HG03139 (cell line): ENCODE measurements at regions not wholly inside any gene's neighbourhood (a gene's known extent, or its start where the extent isn't known, plus 50 kb on each side); places are given as distances from the start of the nearest gene placed in this dataset.
"Not testable (repeated sequence)": the region's sequence is repeated elsewhere in the genome, so short reads cannot be mapped to it uniquely, and the experiment has no call there.

Experiments used
- ATAC-seq: cut with Tn5 transposase; IDR thresholded peaks from one replicate; pipeline ENCODE4 v1.9.1; 2021; ENCODE audit not compliant: unreplicated experiment

DNA sequence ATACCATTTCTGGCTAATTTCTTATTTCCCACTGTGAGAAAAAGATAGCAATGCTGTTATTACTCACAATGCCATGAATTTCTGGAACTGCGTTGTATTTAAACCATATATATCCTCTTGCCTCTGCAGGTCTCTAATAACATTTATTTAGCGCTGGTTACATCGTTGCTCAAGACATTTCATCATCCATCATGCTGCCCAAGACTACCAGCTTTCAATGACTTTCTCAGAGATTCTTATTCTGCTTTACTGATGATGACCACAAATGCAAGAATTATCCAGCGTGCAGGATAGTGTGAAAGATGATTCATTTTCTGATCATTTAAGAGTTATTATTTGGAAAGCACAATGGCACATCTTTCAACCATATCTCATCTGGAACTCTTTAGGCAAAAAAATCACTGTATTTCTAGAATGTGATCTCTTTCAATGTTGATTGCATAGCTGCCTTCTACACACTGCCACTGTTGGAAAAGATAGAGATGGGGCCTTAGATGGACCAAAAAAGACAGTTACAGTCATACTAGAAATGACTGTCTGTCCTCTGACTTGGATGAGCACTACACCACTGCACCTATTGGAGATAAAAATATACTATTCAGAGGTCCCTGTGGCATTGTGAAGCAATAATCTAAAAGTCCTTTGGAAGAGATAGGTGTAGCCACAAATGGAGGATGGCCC lies 716.1 kb downstream of the NSUN3 start:
- no peak for ATAC-seq

DNA sequence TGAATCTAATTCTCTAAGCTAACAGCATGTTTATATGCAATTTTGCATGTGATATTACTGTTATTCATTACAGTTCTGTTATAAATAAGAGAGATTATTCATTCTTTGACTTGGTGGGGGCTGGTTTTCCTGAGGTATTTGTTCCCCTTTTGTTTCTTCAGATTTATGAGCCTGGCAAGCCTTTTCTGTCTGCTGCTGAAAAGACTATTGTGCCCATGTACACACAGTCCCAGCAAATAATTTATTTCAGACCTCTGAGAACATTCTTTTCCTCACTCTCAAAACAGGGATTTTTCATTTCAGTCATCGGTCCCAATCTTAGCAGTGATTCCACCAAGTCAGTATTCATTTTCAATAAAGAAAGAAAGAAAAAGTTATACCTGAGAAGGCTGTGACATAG lies 716.8 kb downstream of the NSUN3 start:
- ATAC-seq = no peak

DNA sequence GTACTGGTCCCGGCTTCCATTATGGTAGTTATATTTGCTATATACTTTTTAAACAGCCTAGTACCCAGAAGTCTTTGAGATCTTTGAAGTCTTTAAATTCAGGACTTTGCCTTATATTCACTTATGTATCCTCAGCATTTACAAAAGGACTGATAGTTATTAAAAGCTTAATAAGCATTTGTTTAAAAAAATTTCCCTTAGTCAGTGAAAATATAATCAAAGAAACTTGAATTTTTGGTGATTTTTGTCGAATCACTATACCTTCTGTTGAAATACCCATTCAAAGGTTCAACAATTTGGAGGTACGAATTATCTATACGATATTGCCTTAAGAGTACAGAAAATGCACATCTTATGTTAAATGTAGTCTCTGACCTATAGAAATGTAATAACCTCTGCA lies 721.4 kb downstream of the NSUN3 start:
- ATAC-seq = no peak

DNA sequence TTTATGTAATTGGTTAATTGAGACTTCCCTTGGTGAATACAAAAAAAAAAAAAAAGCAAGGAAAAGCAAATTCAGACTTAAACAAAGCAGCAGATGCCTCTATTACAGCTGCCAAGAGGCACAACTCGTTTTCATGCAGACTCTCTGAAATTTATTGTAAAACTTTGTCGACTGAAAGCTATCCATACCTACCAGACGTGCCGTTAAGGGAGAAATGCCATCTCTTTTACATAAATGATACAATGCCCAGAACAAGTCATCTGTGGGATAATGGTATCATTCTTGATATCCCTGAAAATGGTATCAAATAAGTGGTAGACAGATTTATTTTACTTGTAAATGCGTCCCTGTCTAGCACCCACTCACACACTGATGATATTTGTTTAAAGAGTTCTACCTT lies 724.2 kb downstream of the NSUN3 start:
- no peak for ATAC-seq

DNA sequence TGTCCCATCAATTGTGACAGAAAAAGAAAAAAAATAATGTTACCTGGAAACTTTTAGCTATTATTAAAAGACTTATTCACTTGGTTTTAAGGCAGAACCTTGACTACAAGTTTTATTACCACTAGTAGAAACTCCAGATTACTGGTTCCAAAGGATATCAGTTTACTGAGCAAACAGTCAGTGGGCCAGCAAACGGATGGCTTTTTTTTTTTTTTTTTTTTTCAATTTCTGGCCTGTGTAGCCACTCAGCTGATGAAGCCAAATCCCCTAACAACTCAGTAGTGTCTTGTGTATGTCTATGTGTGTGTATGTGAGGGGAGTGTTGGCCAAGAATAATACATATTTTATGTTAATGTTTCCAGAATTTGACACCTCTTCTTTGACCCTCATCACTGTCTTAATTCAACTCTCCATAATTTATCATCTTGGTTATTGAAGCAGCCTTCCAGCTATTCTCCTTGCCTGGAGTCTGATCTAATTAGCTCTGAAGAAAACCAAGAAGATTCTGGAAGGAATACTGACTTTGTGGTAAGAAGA lies 724.9 kb downstream of the NSUN3 start:
- ATAC-seq = no peak

DNA sequence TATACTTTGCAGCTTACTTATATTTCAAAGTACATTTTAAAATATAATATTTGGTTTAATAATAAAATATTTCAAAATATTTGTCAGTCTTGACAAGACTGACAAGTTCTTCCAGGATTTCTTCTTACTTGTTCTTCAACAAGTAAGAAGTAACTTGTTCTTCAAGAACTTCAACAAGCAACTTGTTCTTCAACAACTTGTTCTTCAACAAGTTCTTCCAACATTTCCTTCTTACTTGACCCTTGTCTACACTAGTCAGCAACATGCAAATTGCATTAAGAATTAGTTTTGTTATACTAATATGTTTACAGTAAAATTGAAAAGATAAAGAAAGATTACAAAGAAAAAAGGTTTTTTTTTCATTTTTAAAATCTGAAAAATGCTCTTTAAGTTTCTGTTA lies 731.7 kb downstream of the NSUN3 start:
- no peak for ATAC-seq

DNA sequence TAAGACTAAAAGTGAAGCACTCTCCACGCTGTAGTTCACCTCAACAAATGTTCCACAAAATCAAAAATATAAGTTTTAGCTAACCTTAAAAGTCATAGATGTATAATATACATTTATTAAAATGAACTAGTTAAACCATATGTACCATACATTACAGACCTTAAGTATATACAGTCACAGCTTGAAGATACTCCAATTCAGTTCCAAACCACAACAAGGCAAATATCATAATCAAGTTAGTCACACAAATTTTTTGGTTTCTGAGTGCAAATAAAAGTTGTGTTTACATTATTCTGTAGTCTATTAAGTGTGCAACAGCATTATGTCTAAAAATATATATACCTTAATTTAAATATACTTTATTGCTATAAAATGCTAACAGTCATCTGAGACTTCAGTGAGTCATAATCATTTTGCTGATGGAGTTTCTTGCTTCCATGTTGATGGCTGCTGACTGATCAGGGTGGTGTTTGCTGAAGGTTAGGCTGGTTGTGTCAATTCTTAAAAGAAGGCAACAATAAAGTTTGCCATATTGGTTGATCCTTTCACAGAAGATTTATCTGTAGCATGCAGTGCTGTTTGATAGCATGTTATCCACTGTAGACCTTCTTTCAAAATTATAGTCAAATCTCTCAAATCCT lies 736.7 kb downstream of the NSUN3 start:
- ATAC-seq = no peak

DNA sequence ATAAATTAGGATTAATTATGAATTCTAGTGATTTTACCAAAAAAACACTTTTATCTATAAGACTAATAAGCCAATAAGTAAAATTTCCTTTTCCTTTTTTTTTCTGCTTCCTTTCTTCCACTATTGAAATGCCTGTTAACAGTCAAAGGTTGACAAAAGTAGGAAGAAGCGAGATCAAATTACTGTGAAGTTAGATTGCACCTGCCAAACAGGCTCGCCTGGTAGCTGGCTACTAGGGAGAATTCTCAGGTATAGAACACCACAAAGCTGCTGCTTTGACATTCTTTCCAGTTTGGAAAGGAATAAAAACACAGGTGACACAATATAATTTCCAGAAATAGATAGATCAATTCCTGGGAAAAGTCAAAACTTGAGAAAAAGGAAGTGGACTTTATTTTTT lies 749.0 kb downstream of the NSUN3 start:
- ATAC-seq = no peak

DNA sequence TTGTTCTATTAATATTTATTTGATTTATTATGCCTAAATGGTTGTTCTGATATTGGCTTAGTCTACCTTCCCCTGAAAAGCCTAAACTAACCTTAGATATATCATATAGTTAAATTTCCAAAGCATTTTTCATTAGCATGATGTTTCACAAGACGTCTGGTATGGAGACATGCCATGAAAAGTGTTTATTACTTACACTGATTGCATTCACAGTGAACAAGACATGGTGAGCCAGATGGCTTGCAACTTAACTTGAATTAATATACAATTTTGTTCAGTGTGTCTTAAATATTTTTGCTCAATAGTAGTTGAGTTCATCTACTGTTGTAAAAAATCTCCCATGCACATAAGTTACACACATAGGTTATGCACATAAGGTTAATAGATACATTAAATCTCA lies 758.4 kb downstream of the NSUN3 start:
- ATAC-seq = no peak

DNA sequence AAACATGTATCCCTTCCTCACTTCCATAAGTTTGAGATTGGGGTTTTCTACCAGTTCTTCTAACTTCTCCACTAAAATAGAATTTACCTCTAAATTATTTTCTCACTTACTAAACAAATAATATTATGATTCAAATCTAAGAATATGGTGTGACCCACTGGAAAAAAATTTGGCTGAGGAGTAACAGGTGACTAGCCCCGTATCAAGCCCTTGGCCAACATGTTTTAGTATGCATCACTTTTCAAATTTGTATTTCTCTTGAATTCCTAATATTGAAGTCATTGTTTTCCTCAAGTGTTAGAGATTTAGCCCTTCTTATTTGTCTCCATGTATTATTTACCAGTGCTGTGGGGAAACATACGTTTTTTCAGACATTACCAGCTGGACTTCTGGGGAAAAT lies 759.4 kb downstream of the NSUN3 start:
- no peak for ATAC-seq

DNA sequence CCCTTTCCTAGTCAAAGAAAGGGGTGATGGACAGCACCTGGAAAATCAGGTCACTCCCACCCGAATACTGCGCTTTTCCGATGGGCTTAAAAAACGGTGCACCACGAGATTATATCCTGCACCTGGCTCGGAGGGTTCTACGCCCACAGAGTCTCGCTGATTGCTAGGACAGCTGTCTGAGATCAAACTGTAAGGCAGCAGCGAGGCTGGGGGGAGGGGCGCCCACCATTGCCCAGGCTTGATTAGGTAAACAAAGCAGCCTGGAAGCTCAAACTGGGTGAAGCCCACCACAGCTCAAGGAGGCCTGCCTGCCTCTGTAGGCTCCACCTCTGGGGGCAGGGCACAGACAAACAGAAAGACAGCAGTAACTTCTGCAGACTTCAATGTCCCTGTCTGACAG lies 783.4 kb downstream of the NSUN3 start:
- not testable (repeated sequence) for ATAC-seq

DNA sequence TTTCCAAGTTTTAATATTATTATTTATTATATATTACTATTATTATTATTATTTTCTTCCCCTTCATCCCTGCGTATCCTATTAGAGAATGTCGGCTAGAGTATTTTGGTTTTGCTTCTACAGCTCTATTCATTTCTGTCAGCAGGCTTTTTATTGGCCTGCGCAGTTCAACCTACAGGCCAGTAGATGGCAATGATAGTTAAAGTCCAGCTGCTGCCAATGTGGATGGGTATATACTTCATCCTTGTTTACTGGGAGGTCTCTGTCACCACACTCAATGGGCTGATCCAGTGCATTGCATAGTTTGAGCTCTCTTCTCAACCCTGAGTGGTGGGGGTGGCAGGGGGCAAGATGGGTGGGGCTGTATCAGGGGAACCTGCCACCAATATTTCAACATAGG lies 799.8 kb downstream of the NSUN3 start:
- no peak for ATAC-seq

DNA sequence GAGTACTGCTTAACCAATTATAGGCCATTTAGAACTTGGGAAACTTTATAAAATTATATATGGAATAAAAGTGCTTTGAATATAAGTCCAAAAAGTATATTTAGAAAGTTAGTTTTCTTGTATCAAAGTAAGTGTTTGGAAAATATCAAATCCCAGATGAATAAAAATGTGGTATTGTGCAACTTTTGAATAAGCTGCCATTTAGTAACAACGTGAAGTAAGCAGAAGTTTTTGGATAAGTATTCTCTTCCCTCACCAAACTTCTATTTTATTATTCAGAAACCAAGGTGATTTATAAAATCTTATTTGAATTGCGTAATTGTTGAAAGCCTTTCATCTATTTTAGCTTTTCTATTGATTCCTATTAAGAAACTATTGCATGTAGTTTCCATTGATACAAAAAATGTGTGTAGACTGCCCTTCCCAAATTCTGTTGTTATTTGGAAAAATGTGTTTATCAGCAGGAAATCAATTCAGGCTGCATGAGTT lies 806.2 kb downstream of the NSUN3 start:
- ATAC-seq = no peak

DNA sequence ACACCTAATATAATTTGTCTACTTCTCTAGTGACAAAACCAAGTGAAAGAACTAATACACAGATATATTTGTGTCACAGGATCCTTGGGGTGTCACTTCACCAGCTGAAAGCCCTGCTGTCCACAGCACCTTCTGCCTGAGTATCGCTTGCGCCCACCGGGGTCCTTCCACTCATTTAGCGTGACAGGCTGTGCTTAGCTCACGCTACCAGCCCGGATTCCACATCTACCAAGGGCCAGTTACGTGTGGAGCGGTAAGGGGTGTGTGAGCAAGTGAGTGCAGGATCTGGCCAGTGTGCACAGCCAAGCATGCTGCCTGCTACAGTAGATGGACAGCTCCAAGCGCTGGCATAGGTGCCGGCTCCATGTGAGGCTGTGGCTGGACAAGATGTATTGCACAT lies 810.9 kb downstream of the NSUN3 start:
- no peak for ATAC-seq

DNA sequence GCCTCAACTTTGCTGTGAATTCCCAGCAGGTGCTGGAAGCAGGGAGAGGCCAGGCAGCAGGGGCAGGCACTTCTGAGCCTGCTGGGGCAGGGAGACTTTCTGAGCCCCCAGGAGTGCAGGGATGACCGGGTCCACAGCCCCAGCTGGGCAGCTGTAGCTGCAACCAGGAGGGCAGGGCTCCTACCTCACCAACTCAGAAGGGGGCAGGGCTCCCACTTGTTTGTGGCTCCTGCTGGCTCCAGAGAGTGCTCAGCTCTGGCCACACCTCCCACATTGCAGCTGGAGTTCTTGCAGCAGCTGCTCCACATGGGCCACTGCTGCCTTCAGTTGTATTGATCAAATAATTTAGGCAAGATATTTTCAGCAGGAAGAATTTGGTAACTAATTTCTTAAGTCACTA lies 812.3 kb downstream of the NSUN3 start:
- no peak for ATAC-seq

DNA sequence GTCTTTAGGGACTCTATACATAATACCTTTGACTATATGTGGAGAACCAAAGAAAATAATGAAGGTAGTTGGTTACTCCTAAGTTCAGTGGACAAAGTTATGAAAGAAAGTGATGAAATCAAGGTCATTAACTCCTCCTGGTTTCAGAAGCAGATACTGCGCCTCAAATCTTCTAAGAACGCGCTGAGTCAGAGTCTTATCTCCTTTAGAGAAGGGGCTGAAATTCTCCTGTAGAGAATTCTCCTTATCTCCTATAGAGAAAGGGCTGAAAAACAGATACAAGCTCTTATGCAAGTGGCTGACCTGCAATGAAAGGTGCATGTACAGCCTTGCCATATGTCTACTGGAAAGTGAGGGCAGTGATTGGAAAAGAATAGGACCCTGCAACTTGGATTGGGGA lies 824.2 kb downstream of the NSUN3 start:
- ATAC-seq = no peak

DNA sequence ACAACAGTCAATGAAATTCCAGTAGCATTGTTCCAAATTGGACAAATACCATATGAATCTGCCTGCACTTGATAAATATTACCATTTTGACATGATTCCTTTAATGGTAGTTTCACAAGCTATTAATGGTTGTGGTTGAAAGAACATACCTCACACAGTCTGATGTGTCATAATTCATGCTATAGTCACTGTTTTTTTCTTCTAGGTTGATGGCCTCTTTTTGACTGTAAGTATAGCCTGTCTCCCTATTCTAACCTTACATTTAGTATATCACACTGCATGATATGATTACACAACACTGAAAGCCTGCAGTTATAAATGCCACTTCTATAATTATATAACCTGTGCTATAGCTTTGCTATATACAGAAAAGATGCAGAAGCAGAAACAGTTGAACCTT lies 834.1 kb downstream of the NSUN3 start:
- ATAC-seq = no peak

DNA sequence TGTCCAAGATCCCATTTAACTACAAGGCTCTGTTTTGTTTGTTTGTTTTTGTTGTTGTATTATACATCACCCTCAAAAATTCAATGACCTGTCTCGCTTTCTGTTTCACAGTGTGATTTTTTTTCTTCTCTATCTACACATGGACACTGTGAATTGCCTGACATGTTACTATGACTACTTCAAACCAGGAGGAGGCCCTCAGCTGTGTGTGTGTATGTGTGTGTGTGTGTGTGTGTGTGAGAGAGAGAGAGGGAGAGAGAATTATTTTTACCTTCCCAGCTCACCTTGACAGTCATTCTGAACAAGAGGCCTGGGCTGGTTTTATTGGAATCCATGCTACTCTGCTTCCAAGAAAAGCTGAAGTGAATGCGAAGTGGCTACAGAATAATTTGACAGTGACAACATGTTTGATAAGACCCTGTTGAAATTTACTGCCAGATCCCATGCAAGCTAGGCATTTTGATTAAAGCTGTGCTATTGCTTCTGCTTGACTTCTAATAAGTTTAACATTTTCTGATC lies 841.4 kb downstream of the NSUN3 start:
- no peak for ATAC-seq

DNA sequence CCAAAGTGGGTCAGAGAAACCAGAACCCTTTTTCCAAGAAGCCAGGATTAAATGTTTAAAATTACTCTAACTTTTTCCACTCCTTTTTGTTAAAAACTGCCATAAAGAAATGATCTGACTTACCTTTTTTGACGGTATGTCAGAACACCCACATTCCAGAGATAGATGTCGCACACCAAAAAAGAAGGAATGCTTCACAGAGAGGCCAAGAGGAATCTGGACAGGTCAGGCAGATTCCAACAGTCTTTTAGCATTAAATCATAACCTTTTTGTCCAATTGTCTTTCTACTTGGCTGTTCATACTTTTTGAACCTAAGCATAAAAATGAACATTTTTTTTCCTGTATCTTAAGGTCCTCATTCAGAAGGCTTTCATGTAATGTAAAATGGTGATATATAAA lies 846.9 kb downstream of the NSUN3 start:
- no peak for ATAC-seq

DNA sequence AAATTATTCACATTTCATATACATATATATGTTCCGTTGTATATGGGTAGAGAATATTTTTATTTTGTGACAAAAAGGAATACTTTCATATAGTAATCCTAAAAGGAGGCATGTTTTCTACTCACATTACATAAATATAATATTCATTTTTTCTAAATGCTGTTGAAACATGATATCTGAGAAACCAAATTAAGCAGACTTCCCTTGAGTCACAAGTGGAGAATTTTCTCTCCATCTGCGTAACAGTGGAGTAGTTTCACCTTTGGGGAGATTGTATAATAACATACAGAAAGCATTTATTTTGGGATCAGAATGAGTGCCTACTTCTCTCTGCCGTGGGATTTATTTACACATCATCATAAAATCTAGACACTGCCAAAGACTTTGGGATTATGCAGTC lies 849.8 kb downstream of the NSUN3 start:
- no peak for ATAC-seq

DNA sequence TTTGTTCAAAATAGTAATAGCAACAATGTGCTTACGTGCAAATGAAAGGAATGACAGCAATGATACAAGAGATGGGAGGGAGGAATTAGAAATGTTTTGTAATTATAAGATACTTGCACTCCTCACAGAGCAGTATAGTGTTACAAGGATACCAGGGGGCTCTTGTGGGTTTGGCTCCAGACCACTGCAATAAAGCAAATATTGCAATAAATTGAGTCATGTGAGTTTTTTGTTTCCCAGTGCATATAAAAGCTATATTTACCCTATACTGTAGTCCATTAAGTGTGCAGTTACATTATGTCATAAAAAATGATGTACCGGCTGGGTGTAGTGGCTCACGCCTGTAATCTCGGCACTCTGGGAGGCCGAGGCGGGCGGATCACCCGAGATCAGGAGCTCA lies 864.3 kb downstream of the NSUN3 start:
- no peak for ATAC-seq

DNA sequence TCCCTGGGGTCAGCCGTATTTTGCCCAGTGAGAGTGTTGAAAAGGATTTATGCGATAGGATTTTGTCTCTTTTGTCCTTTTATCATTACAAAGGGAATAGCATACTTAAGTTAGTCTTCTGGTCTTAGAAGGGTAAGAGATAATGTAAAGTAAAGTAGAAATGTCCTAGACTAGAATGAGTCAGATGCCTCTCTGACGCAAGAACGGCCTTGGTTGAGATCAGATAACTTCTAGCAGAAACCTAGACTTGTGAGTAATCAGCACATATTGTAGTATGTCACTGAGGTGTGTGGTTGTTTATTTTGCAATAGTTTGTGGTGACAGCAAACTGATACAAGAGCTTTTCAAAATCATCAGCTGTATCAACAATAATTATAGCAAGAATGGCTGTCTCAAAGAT lies 866.1 kb downstream of the NSUN3 start:
- no peak for ATAC-seq
